Peyer's patch (tissue), 4 donors: ENCODE measurements at regions not wholly inside any gene's neighbourhood (a gene's known extent, or its start where the extent isn't known, plus 50 kb on each side); places are given as distances from the start of the nearest gene placed in this dataset.

ENCODE experiments used
- DNase-seq, 3 donors: peaks; one replicate each; pipeline ENCODE4 v3.0.0-alpha.2; 2017 to 2019
- H3K27ac ChIP-seq, 4 donors: fragments of 200-600 bp; sonication (generic); one replicate each; pipeline ENCODE4 v1.5.1; 2016 to 2019
- H3K27me3 ChIP-seq, 2 donors: fragments of 200-600 bp; sonication (generic); one replicate each; pipeline ENCODE4 v1.5.1; 2019
- H3K36me3 ChIP-seq, 3 donors: fragments of 200-600 bp; sonication (generic); one replicate each; pipeline ENCODE4 v1.5.1; 2016 to 2019
- H3K4me1 ChIP-seq, 4 donors: fragments of 200-600 bp; sonication (generic); one replicate each; pipeline ENCODE4 v1.5.1; 2016 to 2019
- H3K4me3 ChIP-seq, 4 donors: fragments of 200-600 bp; sonication (generic); 1 replicate in 3 of 4; 2 replicates in 1 of 4; pipeline ENCODE4 v1.5.1; 2016 to 2019; ENCODE audit warnings: mild to moderate bottlenecking in 1 of 4
- H3K9me3 ChIP-seq, 4 donors: fragments of 200-600 bp; sonication (generic); one replicate each; pipeline ENCODE4 v1.5.1; 2016 to 2019; ENCODE audit warnings: mild to moderate bottlenecking in 1 of 4
- POLR2A ChIP-seq, 2 donors: fragments of 450-650 bp; IDR thresholded peaks; one replicate each; pipeline ENCODE4 v1.5.1; 2017; ENCODE audit warnings: antibody characterized with exemption in 2 of 2, mild to moderate bottlenecking in 2 of 2, moderate library complexity in 2 of 2
- TF ChIP-seq, protein P1 (sequence below), 6 experiments: fragments of 450-650 bp in 4 of 6; fragments of 200-600 bp in 2 of 6; sonication (generic) in 1 of 6; IDR thresholded peaks; one replicate each; pipeline ENCODE4 v1.5.1; 2017 to 2019; ENCODE audit warnings: antibody characterized with exemption in 6 of 6, mild to moderate bottlenecking in 3 of 6, moderate library complexity in 1 of 6

DNA sequence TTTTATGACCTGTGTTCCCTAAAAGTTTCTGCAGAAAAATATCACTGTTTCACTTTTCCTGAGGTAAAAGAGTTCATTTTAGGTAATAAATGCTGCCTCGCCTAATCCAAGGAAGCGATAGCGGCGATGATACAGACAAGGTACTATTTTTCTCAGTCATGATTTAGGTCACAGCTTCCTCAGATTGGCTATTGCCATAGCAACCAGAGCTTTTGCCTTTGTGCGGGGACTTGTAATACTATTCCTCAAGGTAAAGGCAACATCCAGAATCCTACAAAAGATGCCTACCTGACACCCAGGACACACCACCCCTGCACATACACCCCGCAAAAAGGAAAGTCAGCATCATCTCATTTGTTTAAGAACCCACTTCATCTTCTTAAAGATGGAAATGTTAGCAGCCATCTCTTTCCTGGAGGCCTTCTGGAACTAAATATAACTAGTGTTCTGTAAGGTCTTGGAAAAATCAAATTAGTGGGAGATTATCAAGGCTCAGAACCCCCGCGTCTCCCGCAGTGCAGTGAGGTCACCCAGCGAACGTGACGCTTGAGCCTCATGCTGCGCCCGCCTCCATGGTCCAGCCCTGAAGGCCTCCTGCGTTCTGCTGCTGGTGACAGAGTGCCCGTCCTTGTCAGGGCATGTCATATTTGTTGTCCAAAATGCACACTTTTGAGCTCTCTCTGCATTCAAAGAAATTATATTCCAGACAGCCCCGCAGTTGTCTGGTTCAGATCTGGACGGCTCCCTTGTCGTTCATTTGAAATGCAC, 402.0 kb upstream of the RNF32 start:
- no peaks in the 10 kb centered on the region for H3K9me3 ChIP-seq
- H3K4me1 ChIP-seq, result no peaks in the 10 kb centered on the region
- DNase-seq, result no peak
- H3K27ac ChIP-seq, result no peak overlapping the region
- no peaks in the 10 kb centered on the region for H3K27me3 ChIP-seq
- TF ChIP-seq, protein P1, sequence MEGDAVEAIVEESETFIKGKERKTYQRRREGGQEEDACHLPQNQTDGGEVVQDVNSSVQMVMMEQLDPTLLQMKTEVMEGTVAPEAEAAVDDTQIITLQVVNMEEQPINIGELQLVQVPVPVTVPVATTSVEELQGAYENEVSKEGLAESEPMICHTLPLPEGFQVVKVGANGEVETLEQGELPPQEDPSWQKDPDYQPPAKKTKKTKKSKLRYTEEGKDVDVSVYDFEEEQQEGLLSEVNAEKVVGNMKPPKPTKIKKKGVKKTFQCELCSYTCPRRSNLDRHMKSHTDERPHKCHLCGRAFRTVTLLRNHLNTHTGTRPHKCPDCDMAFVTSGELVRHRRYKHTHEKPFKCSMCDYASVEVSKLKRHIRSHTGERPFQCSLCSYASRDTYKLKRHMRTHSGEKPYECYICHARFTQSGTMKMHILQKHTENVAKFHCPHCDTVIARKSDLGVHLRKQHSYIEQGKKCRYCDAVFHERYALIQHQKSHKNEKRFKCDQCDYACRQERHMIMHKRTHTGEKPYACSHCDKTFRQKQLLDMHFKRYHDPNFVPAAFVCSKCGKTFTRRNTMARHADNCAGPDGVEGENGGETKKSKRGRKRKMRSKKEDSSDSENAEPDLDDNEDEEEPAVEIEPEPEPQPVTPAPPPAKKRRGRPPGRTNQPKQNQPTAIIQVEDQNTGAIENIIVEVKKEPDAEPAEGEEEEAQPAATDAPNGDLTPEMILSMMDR (IDR thresholded peaks at IDR 0.05), result no peak
- no peak for TF ChIP-seq POLR2A (IDR thresholded peaks at IDR 0.05)
- no peak overlapping the region for H3K4me3 ChIP-seq
- H3K36me3 ChIP-seq, result no peaks in the 10 kb centered on the region

DNA sequence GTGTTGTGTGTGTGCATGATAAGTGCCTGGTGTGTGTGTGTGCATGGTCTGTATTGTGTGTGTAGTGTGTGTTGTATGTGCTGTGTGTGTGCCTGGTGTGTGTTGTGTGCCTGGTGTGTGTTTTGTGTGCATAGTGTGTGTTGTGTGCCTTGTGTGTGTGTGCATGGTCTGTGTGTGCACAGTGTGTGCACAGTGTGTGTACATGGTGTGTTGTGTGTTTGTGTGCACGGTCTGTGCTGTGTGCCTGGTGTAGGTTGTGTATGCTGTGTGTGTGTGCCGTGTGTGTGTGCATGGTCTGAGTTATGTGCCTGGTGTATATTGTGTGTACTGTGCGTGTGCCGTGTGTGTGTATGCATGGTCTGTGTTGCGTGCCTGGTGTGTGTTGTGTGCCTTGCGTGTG, 403.0 kb upstream of the RNF32 start:
- Histone ChIP-seq H3K9me3 (no peaks in the 10 kb centered on the region), H3K4me1 (no peaks in the 10 kb centered on the region), H3K36me3 (no peaks in the 10 kb centered on the region), H3K4me3 (no peak overlapping the region), H3K27me3 (no peaks in the 10 kb centered on the region), H3K27ac (no peak overlapping the region)
- TF ChIP-seq, protein P1 (IDR thresholded peaks at IDR 0.05), result no peak
- no peak for TF ChIP-seq POLR2A (IDR thresholded peaks at IDR 0.05)
- DNase-seq, result no peak

DNA sequence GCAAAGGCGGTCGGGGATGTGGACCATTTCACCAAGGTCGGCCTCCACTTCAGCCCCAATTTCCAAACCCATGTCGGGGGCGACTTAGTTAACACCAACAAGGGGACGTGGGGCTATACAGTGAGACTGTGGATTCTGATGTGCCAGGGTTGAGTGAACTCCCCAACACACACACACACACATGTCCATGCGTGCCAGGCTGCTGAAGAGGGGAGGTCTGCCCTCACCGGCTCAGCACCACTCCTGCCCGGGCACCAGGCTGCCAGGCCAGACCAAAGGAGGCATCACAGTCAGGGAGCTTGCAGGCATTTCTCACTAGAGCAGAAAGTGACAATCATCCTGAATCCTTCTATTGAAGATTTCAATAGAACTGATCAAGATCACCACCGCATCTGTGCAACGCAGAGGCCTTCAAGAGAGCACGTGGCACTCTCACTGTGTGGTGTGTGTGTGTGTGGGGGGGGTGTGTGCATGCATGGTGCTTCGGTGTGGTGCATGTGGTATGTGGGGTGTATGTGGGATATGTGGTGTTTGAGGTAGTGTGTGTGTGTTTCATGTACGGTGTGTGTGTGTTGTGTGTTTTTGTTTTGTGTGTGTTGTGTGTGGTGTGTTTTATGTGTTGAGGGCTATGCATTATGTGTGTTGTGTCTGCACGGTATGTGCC, 403.5 kb upstream of the RNF32 start:
- Histone ChIP-seq H3K4me1 (no peaks in the 10 kb centered on the region), H3K27ac (no peak overlapping the region), H3K4me3 (no peak overlapping the region), H3K9me3 (no peaks in the 10 kb centered on the region), H3K27me3 (no peaks in the 10 kb centered on the region), H3K36me3 (no peaks in the 10 kb centered on the region)
- no peak for DNase-seq
- no peak for TF ChIP-seq POLR2A (IDR thresholded peaks at IDR 0.05)
- TF ChIP-seq, protein P1 (IDR thresholded peaks at IDR 0.05), result no peak

DNA sequence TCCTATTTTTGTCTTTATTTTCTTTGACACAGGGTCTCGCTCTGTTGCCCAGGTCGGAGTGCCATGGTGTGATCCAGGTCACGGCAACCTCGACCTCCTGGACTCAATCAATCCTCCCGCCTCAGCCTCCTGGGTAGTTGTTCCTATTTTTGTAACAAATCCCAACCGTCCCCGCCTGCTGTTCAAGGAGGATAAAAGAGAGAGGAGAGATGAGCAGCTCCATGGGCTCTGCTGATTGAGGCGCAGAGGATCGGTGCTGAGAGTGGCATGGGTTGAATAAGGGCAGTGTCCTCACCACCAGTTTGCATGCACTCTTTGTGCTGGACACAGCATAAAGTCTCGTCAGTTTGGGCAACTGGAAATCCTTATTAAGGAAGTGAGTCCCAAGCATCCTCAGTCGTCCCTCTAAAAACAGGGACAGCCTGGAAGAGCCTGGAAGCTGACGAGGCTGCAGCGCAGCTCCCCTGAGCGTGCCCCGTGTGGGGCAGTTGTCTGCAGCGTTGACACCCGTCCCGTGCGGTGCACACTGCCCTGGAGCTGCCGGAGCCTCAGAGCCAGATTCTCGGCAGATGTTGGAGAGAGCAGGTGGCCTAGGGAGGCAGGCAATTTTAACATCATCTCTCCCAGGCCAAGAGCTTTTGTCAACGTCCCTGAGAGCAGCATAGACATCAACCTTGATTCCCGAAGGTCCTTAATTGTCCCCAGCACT, 404.2 kb upstream of the RNF32 start:
- Histone ChIP-seq H3K4me1 (no peaks in the 10 kb centered on the region), H3K9me3 (no peaks in the 10 kb centered on the region), H3K27me3 (no peaks in the 10 kb centered on the region), H3K4me3 (no peak overlapping the region), H3K27ac (no peak overlapping the region), H3K36me3 (no peaks in the 10 kb centered on the region)
- DNase-seq, result no peak
- TF ChIP-seq POLR2A (IDR thresholded peaks at IDR 0.05), result no peak
- TF ChIP-seq, protein P1 (IDR thresholded peaks at IDR 0.05), result no peak

DNA sequence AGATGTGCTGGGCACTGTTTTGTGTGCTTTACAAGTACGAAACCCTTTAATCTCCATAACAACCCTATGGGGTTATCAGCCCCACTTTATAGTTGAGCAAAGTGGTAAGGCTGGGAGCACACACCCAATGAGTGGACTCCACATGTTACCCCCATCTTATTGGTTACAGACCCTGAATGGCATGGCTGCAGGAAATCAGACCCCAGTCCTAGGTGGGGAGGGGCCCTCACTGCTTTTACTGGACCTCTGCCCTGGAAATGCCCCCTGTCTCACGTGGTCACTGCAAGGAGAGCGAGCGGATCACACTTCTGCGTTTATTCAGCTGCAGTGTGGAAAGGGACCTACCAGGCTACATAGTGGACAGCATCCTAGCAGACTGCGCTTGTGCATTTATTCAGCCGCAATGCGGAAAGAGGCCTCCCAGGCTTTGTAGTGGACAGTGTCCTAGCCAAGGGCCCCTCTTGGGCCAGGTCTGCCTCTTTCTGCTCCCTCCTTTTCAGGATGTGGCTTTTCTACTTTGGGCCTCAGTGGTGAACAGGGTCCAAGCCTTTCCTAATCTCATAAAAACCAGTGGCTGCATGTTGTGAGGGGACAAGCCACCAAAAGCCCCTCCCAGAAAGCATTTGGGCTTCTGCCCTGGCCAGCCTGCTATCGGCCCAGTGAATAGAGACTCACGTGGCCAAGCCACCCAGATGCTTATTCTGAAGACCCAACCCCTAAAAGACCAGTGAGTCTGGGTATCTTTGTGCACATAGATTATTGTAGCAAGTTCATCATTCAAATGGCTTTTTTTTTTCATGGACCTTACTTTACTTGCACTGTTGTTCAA, 405.7 kb upstream of the RNF32 start:
- Histone ChIP-seq H3K36me3 (no peaks in the 10 kb centered on the region), H3K4me1 (no peaks in the 10 kb centered on the region), H3K27me3 (no peaks in the 10 kb centered on the region), H3K9me3 (no peaks in the 10 kb centered on the region), H3K27ac (no peak overlapping the region), H3K4me3 (no peak overlapping the region)
- TF ChIP-seq, protein P1 (IDR thresholded peaks at IDR 0.05), result no peak
- TF ChIP-seq POLR2A (IDR thresholded peaks at IDR 0.05), result no peak
- peak in 1 of 3 donors; percentile 7 for DNase-seq
